HG03469 (cell line): ENCODE measurements at regions not wholly inside any gene's neighbourhood (a gene's known extent, or its start where the extent isn't known, plus 50 kb on each side); places are given as distances from the start of the nearest gene placed in this dataset.

ENCODE experiments used
- ATAC-seq: cut with Tn5 transposase; IDR thresholded peaks from one replicate; pipeline ENCODE4 v1.9.1; 2021; ENCODE audit warnings: mild to moderate bottlenecking, moderate library complexity, moderate number of reproducible peaks; ENCODE audit not compliant: unreplicated experiment

DNA sequence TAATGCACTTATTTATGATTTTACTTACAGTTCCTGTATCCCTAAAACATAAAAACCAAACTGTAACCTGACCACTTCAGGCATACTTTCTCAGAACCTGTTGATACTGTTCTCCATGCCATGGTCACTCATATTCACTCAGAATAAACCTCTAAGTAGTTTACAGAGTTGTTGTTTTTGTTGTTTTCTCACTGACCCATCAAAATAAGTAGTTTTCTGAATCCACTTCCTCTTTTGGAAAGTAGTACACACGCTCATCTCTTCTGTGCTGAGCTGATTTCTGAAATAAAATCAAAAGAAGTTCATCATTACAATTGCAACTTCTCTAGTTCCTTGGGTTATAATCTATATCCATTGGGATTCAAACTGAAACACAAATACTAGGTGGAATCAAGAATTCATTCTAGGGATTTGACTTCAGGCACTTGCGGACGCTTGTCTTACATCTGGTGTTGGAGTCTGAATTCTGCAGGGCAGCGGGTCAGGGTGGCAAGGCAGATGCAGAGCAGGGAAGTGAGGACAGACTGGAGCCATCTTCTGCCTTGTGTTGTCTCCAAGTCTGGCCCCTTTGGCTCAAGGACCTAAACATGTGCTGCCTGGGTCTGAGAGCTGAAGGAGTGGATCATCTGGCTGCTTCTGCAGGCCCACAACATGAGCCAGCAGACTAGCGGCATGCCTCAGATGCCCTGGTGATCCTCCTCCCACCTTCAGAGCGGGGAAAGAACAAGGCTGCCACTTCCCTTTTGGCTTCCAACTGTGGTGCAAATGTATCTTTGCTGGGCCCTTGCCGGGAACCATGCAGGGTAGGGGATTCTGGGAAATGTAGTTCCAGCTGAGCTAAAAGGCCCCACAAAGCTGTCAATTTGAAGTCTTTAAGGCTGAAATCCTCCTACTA lies 167.9 kb upstream of the MYLIP start:
- no peak for ATAC-seq

DNA sequence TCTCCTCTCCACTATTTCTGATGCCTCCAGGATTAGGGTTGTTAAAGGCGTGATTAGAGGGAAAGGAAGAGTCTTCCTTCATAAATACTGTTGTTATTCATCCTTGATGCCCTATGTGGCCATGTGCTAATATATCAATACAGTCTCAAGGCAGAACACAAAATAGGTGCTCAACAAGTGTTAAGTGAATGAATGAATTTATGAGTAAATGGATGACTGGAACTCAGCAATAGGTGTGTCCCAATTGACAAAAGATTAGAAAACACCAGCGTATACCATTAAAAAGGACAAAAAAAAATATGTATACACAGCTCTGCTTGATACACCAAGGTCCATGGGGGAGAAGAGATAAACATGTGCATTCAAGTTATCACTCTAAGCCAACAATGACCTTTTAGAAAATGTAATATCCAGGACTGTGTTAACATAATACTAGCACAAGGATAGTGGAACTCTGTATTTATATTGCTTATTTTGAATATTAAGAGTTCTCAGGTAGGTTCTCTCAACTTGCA lies 171.2 kb upstream of the MYLIP start:
- ATAC-seq, result no peak

DNA sequence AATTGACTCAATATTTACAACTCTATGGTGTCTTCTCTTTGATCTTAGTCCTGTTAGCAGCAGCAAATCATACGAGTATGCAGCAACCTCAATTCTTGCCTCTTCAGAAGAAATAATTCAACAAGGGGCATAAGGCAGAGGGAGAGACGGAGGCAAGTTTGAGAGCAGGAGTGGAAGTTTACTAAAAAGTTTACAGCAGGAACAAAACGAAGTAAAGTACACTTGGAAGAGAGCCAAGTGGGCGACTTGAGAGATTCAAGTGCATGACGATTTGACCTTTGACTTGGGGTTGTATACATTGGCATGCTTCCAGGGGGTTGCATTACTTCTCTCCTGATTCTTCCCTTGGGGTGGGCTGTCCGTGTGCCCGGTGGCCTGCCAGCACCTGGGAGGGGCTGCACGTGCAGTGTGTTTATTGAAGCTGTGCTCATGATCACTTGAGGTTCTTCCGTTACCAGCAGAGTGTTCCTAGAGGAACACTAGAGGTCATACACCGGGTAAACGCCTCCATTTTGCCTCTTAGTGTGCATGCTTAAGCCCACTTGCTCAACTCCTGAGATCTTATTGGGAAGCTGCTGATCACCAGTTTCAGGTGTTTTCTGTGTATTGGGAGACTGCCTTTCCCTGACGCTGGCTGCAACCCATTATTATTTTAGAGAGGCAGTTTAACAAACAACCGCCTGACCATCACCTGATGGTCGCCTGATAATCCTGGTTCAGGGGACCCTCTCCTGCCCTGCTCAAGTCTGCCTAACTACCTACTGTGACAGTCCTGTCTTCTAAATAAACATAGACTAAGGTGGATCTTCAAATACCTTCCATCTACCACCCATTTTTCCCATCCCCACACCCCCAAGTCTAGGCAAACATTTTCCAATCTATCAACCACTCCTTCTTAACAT lies 172.4 kb upstream of the MYLIP start:
- no peak for ATAC-seq

DNA sequence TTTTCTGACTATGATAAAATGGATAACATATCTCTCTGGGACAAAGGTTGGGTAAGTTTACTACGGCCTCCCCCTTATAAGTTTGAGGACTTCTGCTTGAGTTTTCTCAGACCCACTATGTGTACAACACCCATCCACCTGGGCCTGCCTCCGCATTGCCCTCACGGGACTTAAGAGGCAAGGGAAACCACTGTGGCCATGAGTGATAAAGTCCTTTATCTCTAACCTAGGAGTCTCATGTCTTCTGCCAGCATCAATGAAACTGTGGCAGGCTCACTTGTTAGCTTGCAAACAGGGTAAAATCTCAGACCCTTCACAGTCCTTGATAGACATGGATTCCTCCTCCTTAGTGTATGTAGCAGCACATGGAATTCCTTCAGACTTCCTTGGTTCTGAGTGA lies 173.4 kb upstream of the MYLIP start:
- no peak for ATAC-seq

DNA sequence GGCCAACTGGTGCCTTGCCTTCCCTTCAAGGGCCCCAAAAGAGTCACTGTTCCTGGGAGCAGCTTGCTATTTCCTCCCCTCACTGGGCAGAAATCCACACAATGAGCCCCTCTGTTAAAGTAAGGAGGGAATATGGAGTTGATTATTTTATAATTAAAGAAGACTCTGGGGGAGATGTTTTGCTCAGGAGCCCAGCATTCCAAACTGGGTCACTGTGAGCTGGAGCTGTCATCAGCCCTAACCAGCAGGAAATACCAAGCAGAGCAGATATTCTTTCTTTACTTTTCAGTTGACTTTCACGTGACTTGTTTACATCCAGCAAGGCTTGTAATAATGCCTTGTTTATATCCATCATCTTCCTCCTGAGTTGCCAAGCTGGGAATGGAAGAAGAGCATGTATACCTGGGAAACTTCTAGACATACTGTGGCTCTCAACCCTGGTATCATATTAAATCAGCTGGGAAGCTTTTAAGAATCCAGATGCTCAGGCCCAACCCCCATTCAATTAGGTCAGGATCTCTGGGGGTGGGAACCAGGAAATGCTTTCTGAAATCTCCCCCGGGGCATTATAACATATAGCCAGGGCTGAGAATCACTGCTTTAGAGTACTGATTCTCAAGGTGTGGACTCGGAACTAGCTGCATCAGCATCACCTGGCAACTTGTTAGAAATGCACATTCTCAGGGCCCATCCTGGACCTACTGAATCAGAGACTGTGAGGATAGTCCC lies 175.6 kb upstream of the MYLIP start:
- ATAC-seq, result no peak

DNA sequence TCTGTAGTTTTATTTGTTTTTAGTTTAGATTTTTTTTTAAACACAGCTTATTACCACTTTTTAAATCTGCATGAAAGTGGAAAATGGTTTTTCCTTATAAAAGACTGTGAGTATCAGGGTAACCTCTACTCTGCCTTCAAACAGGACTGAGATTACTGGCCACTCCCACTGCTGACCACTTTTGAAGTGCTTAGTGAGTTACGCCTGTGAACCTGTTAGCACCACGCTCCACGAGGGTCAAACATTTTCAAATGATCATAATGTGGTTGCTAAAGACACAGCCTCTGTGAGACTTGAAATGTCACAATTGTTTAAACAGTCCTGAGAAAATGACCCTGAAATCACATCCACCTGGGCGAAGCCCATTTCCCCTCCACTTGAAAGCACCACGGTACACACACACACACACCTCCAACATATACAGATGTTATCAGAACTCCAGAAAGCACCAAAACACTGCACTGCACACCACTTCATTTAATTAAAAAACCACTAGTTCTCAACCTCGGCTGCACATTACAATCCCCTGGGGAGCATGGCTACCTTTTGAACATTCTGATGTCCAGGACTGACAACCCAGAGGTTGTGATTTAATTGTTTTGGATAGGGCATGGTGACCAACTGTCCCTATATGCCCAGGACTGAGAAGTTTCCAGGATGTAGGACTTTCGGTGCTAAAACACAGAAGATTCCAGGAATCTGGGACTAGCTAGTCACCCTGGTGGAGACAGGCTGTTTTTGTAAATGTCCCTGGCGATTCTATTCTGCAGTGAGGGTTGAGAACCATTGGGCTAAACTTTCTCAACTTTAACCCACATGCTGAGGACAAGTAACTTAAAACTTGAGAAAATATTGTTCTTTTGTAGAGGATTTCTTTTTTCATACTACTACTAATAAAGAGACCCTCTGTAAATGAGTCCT lies 176.4 kb upstream of the MYLIP start:
- ATAC-seq, result no peak

DNA sequence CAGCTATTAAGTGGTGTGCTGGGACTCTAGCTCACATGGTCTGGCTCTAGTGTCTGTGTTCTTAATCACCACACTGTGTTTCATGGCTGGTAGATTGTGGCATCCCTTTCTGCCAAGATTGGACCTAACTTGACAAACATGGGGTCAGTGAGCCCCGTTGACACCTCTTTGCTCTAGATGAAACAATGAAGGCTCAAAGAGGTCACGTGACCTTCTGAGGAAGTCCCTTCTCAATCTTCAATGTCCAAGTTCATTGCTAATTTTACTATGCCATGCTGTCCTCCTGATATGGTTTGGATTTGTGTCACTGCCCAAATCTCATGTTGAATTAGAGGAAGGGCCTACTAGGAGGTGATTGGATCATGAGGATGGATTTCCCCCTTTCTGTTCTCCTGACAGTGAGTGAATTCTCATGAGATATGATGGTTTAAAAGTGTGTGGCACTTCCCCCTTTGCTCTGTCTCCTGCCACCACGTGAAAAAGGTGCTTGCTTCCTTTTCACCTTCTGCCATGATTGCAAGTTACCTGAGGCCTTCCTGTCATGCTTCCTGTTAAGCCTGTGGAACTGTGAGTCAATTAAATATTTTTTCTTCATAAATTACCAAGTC lies 177.8 kb upstream of the MYLIP start:
- ATAC-seq, result no peak

DNA sequence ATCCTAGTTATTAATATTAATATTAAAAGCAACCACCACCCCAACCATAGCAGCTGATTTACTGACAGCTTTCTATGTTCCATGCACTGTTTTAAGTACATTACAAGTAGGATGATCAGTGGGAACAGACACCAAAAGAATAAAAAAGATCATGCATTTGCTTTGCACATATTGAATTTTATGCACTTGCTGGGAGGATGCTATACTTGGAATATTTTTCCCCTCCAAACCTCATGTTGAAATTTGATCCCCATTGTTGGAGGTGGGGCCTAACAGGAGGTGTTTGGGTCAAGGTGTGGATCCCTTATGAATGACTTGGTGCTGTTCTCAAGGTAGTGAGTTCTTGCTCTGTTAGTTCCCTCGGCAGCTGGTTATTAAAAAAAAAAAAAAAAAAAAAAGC lies 178.9 kb upstream of the MYLIP start:
- no peak for ATAC-seq

DNA sequence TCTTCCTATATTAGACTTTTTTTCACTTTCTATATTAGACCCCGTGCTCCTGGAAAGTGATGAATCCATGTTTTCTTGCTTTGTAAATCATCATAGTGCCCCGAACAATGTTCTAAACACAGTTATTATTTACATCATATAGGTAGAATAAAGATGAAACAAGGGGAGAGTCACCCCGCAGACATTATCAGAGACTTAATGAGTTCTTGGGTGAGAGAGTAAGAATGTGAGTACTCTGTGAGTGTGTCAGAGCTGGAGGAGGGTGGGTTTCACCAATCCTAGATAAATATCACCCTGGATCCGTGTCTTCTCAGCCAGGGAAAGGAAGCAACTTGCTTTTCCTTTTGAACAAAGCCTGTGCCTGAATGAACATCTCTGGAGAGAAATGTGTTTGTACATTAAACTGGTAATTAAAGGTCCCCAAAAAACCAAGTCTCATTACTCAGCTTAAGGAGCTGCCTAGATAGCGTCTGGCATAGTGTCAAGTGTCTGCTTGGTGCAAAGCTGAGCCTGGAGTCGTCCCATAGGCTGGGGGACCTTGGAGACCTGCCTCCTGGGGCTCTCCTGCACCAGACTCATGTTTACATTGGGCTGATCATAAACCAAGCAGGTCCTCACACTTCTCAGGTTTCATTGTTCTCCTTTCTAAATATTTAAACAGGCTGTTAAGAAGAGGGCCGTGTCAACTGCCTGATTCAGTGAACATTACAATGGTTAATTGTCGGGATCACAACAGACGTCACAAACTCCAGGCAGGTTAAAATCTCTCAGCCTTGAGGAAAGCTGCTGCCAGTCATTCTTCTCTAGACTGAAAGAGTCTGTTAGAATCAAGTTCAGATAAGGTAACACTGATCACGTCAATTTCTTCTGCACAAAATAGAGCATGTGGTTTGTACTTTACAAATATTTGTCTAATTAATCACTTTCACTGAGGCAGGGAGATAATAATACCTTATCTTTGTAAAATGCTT lies 179.7 kb upstream of the MYLIP start:
- ATAC-seq, result no peak

DNA sequence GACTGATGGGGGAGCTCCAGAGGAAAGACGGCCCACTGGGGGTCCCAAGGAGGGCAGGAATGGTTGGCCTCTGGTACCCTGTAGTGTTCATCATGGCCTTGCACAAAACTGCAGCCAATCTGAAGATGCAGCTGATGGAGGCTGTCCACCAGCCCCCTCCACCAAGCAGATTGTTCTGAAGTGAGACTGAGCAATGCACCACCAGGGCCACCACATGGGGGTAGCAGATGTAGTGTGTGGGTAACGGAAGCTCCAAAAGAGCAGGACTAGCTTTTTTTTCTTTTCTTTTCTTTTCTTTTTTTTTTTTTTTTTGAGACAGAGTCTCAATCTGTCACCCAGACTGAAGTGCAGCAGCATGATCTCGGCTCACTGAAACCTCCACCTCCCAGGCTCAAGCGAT lies 181.0 kb upstream of the MYLIP start:
- ATAC-seq, result no peak

DNA sequence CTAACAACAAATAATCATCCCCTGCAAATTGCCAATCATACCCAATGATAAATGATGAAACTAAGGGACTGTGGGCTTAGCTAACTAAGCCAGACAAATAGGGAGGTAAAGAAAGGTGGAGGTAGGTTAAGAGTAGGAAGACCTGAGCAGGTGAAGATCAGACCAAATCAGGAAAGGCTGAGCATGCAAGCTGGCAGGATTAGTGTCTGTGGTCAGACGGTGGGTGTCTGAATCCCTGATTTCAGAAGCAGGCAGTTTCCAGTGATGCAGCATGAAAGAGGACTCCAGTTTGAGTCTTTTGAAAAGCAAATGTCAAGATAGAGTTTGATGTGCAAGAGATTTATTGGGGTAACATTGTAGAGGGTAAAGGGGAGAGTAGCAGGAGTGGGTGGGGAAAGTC lies 181.4 kb upstream of the MYLIP start:
- no peak for ATAC-seq

DNA sequence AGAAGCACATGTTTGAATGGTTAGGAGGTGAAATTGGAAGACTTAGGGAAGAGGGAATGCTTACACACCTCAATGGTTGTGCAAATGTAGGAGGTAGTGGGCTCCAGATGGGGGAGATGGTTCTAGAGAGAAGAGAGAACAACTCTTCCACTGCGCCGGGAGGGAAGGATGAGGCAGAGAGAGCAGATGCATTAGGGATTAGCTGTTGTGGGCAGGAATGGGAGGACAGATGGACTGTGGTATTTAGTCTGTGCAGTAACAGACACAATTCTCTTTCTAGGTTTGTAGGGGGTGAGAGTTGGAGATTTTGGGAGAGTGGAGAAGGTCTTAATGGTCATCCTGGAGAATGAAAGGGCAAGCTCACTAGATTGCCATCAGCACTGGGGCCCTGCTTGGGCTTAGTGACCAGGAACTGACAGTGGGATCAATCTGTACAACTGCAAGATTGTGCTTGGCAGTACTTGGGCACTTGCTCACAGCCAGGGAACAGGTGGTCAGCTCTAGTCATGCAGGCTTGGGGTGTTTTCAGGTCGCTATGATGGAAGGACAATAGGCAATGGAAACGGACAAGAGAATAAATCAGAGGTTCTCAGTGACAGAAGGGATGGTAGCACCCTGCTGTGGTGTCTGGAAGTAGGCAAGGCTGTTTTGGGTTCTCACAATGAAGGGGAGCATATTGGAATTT lies 182.0 kb upstream of the MYLIP start:
- no peak for ATAC-seq

DNA sequence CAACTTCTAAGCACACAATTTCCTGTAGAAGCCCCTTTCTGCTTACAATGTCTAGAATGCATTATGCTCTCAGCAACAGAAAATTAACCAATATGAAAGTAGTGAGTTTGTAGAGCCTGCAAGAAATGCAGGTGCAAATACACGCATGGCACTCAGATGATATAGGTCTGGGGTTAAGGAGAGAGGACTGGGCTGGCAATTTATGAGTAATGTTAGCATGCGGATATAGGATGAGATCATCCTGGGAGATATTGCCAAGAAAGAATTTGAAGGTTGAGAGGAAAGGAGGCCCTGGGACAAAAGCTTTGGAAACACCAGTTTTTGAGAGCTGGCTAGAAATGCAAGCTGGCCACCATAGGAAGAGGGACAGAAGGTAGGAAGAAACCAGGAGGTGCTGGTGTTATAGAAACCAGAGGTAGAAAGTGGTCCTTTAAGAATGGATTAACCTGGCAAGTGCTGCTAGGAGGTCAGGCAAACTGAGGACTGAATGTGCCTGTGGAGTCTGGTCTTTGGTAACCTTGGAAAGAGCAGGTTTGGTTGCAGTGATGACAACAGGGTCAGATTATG lies 183.2 kb upstream of the MYLIP start:
- no peak for ATAC-seq

DNA sequence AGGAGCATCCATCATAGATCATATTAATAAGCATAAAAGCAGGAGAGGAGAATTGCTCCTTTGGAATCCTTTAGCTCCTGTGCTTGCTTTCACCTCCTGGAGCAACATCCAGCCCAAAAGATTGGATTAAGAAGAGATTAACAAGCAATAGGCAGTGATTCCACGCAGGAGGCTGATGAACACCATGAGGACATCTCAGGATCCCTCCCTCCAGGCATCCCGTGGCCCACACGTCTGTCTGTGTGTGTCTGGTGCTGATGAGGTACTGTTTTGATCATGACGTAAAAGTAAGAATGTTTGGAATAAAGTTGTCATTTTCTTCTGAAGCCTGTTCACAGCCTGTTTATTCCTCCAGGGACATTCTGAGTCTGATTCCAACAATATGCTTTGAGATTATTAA lies 185.5 kb upstream of the MYLIP start:
- no peak for ATAC-seq

DNA sequence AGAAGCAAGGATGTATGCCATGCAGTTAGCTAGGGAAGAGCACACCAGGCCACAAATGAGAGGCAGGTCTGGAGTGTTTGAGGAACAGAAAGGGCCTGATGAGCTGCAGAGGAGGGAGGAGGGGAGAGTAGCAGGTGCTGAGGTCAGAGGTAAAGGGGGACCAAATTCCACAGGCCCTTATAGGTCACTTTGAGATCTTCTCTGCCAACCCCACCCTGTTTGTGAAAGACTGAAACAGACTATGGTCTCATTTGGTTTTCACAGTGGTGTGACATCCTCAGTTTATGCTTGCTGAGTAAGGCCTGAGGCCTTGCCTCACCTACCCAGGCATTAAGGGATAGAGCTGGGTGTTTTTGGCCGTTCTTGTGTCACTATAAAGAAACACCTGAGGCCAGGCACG lies 187.7 kb upstream of the MYLIP start:
- no peak for ATAC-seq

DNA sequence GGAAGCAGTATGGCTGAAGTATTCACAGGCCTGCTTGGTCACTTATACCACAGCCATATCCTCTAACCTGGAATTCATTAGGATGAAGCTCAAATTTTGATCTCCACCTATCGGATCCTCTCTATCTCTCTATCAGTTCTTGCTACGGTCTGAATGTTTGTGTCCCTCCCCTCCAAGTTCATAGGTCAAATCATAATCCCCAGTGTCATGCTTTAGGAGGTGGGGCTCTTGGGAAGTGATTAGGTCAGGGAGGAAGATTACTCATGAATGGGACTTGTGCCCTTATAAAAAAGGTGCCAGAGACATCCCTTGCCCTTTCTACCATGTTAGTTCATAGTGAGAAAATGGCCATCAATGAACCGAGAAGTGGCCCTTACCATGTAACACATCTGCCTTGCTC lies 190.8 kb upstream of the MYLIP start:
- no peak for ATAC-seq

DNA sequence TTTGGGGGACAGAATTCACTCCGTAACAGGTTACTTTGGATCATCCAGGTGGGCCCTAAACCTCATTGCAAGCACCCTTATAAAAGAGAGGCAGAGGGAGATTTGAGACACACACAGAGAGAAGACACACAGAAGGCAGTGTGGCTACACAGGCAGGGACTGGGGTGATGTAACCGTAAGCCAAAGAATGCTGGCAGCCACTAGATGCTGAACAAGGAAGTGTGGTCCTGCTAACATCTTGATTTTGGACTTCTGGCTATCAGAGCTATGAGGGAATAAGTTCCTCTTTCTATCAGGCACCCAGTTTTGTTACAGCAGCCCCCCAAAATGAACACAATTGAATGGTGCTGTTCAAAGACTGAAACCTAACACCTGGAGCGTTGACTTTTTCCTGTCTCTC lies 191.3 kb upstream of the MYLIP start:
- no peak for ATAC-seq

DNA sequence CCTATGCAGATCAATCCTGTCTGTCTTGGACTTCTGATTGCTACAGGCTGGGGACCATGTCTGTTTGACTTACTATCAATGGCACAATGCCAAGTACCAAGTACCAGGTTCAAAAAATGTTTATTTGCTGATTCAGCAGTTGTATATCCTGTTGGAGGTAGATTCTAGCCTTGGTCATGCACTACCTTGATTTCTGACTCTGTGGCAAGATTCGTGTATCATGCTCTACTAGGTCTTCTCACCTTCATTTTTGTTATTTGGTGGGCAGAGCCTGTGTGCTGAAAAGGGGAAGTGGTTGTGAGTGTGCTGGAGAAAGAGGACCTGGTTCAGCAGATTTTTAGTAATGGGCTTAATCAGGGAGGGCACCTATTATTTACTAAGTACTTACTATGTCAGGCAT lies 192.4 kb upstream of the MYLIP start:
- ATAC-seq, result peak; percentile 86
